ENCODE measurements at regions not wholly inside any gene's neighbourhood (a gene's known extent, or its start where the extent isn't known, plus 50 kb on each side); places are given as distances from the start of the nearest gene placed in this dataset.
"Not testable (repeated sequence)": the region's sequence is repeated elsewhere in the genome, so short reads cannot be mapped to it uniquely, and the experiment has no call there.

DNA sequence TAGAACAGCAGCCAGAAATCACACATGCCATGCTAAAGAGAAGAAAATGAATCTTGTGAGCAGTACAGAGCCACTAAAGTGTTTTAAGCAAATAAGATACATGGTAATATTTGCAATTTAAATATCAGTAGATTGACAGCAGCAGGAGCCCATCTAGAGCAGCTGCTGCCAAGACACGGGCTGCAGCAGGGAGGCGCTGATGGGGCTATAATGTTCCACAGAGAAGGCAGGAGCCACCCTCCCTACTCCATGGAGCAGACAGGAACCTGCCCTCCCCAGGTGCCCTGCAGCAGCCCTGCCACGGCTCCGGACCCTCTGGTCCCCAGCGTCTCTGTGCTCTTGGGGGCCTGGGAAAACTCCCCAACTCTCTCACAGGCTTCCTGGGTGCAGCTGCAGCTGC, 224.1 kb upstream of the ISL1 start:
- no peak for DNase-seq (ENCODE audit: extremely low read depth in 1 of 2, low read depth in 1 of 2)

DNA sequence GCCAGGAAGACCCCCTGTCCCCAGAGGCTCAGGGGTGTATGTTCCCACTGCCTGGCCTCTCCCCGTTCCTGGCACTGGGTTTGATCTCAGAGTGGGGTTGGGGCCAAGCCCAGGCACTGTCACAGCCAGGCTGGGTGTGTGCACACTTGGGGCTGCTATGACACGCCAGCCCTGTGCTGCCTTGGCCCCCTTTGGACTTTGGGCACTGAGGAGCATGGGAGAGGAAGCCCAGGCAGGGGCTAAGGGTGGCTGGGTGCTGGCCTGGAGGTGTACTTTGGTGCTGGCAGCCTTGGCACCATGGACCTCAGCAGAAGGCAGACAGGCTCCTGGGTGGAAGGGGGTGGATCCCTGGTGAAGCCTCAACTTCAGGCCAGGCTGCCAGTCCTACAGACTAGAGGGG, 223.6 kb upstream of the ISL1 start:
- DNase-seq (ENCODE audit: extremely low read depth in 1 of 2, low read depth in 1 of 2), result no peak

DNA sequence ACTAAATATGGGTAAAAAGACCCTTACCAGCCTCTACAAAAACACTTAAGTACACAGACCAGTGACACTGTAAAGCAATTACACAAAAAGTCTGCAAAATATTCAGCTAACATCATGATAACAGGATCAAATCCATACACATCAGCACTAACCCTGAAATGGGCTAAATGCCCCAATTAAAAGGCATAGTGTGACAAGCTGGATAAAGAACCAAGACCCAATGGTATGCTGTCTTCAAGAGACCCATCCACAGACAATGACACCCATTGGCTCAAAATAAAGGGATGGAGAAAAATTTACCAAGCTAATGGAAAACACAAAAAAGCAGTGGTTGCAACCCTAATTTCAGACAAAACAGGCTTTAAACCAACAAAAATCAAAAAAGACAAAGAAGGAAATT, 221.0 kb upstream of the ISL1 start:
- DNase-seq (ENCODE audit: extremely low read depth in 1 of 2, low read depth in 1 of 2), result no peak

DNA sequence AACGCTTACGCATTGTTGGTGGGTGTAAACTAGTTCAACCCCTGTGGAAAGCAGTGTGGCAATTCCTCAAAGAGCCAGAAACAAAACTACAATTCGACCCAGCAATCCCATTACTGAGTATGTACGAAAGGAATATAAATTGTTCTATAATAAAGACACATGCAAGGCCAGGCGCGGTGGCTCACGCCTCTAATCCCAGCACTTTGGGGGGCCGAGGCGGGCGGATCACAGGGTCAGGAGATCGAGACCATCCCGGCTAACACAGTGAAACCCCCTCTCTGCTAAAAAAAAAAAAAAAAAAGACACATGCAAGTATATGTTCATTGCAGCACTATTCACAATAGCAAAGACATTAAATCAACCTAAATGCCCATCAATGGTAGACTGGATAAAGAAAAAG, 217.6 kb upstream of the ISL1 start:
- not testable (repeated sequence) for DNase-seq (ENCODE audit: extremely low read depth in 1 of 2, low read depth in 1 of 2)

DNA sequence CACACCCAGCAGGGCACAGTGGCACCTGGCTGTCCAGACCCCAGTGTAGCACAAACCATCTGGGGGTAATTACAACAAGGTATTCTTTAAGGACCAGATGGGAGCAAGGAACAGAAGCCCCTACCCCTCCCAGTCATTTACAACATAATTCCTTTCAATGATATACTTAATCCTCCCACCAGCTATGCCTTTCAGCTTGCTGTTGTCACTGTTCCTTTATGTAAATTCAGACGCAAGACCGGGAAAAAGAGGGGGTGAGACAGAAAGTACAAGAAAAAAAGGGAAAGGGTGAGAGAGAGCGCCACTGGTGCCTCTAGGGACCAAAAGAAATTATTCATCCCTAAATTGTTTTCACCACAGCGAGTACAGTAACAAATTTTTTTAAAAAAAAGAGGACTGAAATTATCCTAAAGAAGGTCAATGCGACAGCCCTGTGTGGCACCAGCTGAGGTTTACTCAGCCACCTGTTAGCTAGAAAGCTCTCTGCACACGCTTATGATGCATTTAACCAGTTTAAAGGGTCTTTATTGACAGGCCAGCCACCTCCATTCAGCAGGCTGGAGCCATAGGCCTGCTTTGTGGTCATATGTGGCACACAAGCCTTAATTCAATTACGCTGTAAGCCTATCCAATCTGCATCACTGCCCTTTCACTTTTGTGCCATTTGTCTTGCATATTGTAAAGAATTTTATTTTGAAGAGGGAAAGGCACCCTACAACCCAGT, 210.2 kb upstream of the ISL1 start:
- DNase-seq (ENCODE audit: extremely low read depth in 1 of 2, low read depth in 1 of 2), result no peak

DNA sequence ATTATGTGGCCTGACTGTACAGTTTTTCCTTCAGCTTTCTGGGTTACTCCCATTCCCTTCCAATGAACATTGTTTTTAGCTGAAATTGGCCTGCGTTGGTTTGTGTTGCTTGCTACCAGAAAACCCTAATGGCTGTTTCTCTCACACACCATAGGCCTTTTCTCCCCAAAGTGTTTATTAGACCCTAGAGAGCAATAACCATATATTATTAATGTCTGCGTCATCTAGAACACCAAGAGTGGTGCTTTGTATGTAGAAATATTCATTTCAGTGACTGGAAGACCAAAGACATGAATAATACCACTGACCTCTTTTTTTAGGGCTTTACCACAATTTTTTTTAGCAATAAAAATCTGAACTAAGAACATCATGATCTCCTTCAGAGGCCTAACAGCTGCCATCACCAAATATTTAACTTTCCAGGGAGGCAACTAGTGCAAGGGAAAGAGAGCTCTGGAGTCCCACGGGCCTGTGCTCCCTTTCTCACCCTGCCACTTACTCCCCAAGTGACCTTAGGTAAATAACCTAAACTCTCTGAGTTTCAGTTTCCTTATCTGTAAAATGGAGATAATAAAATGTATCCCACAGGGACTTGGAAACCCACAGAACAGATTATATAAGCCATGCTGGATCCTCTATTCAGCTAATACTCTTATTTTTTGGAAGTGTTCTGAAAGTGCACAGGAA, 201.9 kb upstream of the ISL1 start:
- DNase-seq (ENCODE audit: extremely low read depth in 1 of 2, low read depth in 1 of 2), result no peak

DNA sequence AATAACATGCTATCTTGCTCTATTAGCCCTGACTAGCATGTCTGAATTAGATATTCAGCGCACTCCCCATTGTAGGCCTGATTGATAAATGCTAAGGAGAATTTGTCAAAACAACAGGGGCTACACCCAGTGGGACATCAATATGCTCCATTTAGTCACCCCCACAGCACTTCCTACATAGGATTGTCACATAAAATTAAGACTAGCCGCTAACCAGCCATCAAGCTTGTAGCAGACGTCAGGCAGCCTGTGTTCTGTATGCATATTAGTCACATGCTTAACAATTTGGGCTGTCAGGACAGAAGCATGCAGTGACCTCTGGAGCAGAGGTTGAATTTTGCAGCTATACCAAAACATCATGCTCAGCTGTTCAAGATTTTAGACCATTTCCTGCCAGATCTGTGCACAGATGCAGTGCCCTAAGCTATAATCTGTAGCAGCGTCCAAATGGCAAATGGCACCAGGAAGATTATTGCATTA, 197.4 kb upstream of the ISL1 start:
- no peak for DNase-seq (ENCODE audit: extremely low read depth in 1 of 2, low read depth in 1 of 2)

DNA sequence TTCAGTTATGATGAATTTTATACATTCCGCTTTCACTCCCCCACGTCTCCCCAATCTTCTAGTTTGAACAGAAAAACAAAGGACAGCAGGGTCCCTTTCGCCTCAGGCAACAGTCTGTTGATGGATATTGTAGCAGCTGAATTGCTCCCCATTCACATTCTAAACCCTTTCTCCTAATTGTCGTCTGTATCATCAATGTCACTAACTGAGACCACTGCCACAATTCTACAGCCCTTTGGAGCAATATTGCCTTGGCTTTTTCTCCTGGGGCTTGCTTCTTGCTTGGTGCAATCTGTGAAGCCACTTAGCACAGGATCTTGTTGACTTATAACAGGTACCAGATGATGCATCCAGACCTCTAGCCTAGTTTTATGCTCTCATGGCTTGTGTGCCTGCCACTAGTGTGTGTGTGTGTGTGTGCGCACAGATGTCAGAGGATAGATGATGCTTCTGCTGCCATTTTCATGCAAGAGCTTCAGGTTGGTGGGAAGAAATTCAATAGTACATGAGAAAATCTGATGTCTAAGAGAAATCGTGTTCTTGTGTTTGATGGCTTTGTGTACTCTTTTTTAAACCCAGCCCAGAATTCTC, 195.2 kb upstream of the ISL1 start:
- no peak for DNase-seq (ENCODE audit: extremely low read depth in 1 of 2, low read depth in 1 of 2)

DNA sequence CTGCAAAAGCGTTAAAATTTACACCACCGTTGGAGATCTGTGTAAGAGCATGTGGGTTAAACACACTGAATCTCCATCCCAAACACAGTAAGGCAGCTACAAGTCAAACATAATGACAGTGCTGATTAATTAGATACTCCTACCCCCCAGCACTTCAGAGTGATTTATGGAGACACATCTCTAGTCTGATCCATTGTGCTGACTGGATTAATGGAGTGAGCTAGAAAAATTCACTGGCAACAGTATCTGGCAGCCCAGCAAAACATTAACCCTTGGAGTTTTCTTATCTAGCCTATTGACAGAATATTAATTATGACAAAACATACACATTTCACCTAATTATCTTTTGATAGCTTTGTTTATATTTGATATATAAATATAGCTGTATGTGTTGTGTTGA, 188.6 kb upstream of the ISL1 start:
- no peak for DNase-seq (ENCODE audit: extremely low read depth in 1 of 2, low read depth in 1 of 2)

DNA sequence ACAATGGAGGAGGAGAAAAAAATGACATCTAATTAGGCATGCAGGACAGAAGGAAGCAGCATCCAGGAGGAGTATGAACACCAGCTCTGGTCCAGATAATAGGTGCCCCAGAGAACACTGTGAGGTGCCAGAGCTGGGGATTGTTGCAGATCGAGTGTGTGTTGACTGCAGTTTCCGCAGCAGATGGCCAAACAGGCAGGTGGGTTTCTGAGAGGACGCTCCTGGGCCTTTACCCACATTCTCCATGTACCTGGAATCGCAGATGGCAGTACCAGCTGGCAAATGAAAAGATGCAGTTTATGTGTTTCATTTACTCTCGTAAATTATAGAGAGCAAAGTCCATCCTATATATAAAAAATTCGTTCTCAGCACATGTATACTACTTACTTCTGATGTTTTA, 182.2 kb upstream of the ISL1 start:
- no peak for DNase-seq (ENCODE audit: extremely low read depth in 1 of 2, low read depth in 1 of 2)

DNA sequence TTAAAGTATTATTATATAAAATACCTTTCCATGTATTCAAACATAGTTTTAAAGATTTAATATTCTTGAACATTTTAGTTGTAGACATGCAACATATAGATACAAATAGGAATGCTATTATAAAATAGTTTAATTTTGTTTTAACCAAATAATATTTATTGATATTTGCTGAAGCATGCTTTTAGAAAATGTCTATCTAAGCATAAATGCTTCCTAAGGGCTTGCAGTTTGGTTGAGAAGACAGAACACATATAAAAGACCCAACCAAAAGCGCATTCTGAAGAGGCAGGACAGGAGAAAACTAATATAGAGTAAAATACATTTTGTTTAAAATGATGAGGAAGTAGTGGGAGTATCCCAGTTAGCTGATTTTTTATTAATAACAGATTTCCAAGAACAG, 181.5 kb upstream of the ISL1 start:
- DNase-seq (ENCODE audit: extremely low read depth in 1 of 2, low read depth in 1 of 2), result no peak

DNA sequence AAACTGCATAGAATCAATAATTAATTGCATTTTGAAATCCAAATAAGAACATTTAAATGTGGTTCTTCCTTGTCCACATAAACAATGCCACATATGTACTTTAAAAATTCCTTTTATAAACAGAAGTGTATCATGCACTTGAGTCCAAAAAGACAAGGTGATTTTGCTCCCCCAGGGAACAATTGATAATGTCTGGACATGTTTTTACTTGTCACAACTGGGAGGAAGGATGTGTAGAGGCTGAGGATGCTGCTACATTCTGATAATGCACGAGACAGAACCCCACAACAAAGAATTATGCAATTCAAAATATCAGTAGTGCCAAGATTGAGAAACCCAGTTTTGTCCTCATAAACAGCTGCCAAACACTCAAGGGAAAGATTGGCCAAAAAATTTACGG, 181.1 kb upstream of the ISL1 start:
- no peak for DNase-seq (ENCODE audit: extremely low read depth in 1 of 2, low read depth in 1 of 2)

DNA sequence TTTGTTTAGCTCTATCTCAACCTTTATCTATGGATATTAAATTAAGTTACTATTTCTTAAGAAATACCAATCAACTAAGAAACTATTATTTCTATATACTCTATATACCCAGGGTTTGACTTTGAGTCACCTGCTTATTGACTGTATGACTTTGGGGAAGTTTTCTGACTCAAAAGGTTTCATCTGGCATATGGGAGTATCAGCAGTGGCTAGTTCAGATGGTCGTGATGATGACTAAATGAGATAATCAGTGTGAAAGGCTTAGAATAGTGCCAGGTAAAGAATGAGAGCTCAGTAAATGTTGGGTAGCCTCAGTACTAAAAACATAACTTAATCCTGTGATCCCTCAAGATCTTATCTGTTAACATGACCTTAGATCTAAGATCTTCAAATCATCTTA, 179.7 kb upstream of the ISL1 start:
- no peak for DNase-seq (ENCODE audit: extremely low read depth in 1 of 2, low read depth in 1 of 2)

DNA sequence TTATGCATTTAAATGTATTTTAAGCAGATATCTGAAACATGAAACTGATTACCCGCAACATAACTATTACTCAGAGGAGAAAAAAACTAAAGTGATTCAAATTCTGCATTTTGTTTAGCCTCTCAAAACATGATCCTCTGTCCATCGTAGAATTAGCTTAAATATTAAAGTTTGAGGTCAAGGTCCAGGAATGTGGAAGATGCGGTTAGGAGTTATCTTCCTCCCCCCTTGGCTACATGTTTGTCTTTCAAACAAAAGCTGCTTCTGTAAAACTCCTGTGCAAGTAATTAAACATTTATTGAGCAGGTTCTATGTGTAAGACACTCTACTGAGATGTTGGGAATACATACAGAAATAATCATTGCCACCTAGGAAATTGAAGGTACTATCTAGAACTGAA, 175.0 kb upstream of the ISL1 start:
- no peak for DNase-seq (ENCODE audit: extremely low read depth in 1 of 2, low read depth in 1 of 2)

DNA sequence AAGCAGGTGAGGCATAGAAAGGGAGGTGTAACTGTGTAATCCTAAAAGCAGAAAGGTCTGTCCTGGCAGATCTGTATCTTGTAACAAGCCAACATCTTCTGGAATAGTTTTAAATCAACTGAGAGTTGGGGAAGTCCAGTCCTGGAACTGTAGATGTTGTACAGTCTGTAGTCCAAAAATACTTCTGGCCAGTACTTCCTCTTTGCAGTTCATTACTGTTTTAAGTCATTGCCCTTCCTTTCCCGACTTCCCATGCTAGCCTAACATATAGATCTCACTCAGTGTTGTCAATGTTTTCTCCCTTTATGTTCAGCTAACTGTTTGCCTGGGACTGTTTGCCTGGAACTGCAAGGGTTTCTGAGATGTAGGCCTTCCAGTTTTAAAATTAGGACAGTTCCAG, 168.5 kb upstream of the ISL1 start:
- no peak for DNase-seq (ENCODE audit: extremely low read depth in 1 of 2, low read depth in 1 of 2)

DNA sequence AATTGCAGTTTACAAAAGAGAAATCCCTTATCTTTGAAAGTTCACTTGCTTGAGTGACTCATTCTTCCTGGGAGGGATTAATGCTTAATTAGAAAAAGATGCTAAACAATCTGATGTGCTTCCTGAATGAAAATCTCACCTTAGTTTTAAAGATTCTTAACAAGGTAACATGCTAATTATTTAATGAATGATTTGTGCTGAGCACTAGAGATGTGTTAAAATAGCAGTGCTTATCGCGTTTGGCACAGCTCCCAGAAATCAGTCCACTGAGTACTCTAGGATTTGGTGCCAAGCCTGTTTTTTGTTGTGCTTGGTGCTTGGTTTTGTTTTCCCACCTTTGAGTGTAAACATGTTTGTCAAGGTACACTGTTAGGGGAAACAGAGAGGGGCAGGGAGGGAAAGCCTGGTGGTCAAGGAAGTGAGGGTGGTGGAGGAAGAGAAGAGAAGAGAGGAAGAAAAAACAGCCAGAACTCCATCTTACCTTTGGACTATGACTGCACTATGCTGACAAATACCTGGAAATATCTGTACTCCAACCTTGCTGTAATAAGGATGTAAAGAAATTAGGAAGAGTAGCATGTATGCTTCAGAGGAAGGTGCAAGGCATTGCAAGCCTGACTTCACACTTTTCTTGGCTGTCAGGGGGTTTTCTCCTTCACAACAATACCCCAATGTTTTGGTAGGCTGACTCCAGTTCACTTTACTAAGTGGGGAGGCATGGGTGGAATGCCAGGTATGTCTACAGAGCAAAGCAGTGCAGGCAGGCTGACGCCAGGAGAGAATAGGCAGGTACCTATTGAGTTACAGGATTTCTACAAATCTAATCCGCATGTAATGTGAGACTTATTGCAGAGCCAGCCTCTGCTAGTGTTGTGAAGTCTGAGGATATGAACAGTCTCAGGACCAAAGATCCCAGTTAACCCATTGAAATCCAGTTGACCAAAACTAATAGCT, 157.2 kb upstream of the ISL1 start:
- no peak for DNase-seq (ENCODE audit: extremely low read depth in 1 of 2, low read depth in 1 of 2)

DNA sequence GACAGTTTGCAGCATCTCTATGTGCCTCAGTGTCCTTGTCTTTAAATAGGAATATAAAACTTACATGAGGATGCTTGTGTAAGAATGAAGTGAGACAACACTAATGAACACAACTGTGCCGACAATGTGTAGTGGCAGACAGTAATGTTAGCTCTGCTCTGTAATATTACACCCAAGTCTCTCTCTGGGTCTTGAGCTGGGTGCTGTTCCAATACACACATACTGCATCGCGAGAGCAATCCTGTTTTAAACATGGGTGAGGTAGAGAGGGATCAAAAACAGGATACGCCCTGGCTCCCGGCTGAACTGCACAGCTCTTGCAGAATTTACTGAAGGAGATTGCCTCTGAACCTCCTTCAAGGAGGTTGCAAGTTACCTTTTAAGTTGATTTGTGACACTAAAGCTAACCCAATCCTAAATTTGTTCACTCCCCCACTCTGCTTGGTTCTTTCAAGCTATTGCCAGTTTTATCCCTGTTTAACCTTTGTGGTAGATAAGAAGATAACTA, 155.2 kb upstream of the ISL1 start:
- DNase-seq (ENCODE audit: extremely low read depth in 1 of 2, low read depth in 1 of 2), result no peak

DNA sequence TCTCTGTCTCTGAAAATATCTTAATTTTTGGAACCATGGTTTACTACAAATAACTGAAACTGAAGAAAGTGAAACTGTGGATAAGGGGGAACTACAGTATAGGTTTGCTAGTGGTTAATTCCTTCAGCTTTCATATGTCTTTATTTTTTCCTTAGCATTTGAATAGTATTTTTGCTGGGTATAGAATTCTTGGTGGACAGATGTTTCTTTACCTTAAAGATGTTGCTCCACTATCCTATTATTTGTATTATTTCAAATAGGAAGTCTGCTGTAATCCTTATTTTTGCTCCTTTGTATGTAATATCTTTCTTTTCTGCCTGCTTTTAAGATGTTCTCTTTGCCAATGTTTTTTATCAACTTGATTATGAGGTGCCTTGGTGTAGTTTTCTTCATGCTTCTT, 152.9 kb upstream of the ISL1 start:
- DNase-seq (ENCODE audit: extremely low read depth in 1 of 2, low read depth in 1 of 2), result no peak

DNA sequence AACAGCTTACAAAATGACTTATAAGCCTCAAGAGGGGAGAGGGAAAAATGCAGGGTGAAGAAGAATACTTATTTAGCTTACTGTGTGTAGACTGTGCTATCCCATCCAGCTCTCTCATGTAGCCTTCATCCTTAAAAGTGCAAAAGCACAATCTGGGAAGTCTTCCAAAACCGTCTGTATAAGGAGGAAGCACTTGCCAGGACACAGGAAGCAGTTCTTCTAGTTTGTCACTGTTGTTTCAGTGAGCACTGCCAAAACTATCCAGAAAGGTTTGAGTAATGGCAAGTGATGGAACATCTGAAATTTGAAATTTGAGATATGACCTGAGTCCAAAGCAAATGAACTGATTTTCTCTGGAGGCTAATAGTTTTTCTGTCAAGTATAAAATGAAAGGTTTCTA, 140.8 kb upstream of the ISL1 start:
- DNase-seq (ENCODE audit: extremely low read depth in 1 of 2, low read depth in 1 of 2), result no peak

DNA sequence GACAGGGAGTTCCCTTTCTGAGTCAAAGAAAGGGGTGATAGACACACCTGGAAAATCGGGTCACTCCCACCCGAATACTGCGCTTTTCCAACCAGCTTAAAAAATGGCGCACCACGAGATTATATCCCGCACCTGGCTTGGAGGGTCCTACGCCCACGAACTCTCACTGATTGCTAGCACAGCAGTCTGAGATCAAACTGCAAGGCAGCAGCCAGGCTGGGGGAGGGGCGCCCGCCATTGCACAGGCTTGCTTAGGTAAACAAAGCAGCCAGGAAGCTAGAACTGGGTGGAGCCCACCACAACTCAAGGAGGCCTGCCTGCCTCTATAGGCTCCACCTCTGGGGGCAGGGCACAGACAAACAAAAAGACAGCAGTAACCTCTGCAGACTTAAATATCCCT, 132.3 kb upstream of the ISL1 start:
- DNase-seq (ENCODE audit: extremely low read depth in 1 of 2, low read depth in 1 of 2), result not testable (repeated sequence)

DNA sequence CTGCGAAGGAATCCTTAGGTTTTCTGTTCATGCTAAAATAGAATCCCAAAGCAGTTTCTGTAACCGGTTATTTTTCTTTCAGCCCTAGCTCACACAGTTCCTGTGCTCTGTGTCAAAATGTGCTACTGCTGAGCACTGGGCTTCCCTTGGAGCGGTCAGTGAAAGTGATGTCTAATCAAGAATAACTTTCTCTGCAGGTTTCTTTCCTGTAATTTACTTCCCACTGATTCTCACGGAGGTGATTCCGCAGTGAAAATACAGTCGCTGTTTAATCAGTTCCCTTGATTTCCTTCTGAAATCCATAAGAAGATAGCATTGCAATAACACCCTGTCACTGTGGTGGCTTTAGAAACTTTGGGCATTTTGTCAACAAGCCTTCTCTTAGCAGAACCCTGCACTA, 112.0 kb upstream of the ISL1 start:
- DNase-seq (ENCODE audit: extremely low read depth in 1 of 2, low read depth in 1 of 2), result no peak
